ENCODE measurements at regions not wholly inside any gene's neighbourhood (a gene's known extent, or its start where the extent isn't known, plus 50 kb on each side); places are given as distances from the start of the nearest gene placed in this dataset.
"Not testable (repeated sequence)": the region's sequence is repeated elsewhere in the genome, so short reads cannot be mapped to it uniquely, and the experiment has no call there.

DNA sequence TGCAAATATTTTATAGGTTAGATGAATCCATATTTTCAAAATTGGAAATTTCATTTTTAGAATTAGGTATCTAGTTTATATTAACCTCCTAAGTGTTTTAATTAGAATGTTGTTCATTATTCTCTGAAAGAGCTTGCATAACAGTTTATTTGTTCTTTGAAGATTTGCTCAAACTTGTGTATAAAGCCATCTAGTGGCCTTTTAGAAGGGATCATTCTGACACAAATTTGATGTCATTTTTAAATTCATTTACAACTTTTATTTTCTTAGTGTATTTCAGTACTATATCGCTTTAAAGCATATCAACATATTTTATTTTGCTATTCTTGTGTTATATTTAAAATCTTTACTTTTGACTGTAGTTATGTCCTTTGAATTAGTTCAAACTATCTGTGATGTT lies 527.0 kb upstream of the NRG3 start:
- DNase-seq (ENCODE audit: low spot score in 2 of 2) (no peak), FAIRE-seq (peak; percentile 8)

DNA sequence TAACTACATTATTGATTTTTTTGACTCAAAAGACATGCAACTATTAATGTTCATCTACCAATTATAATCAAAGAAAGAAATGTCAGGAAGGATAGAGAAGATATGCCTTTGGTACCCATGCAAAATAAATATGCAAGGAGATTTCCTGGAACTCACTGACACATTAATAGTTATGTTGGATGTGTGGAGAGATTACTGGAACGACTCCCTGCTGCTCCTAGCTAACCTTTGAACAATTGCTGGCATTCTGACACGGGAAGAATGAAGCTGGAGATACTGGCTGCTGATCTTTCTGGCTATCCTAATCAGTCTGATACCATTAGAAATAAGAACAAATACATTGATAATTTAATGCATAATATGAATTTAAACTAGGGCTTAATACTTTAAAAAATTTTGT lies 507.9 kb upstream of the NRG3 start:
- no peak for DNase-seq (ENCODE audit: low spot score in 2 of 2)

DNA sequence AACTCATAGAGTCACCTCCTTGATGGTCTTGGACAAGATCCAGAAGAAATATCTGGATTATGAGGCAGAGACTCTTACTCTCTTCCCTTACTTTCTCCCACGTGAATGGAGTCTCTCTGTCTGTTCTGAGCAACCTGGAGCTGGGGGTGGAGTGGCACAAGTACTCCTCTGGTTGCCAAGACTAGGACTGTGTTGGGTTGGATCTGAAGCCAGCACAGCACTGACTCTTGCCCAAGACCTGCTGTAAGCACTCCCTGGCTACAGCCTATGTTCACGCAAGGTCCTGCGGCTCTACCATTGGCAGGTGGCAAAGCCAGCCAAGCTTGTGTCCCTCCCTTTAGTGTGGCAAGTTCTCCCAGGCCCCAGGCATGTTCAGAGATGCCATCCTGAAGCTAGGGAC lies 488.2 kb upstream of the NRG3 start:
- FAIRE-seq = no peak

More for the DNA sequence above, 507.9 kb upstream of the NRG3 start:
- no peak for FAIRE-seq

DNA sequence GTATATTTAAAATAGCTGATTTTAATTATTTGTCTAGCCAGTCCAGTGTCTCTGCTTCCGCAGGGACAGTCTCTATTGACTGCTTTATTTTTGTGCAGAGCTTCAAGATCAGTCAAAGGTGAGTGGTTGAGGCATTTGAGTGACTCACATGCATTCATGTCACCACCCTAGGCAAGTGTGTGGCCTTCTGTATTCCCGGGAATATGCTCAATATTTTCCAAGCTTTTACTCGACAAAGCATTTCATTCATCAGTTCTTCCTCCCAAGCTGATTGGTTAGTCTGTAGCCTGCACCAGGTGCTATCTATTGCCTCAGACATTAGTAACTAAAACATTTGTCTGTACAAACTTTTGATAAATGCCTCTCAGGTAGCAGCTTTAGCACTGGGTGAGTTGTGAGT lies 471.5 kb upstream of the NRG3 start:
- FAIRE-seq = no peak
- no peak for DNase-seq (ENCODE audit: low spot score in 2 of 2)

More for the DNA sequence above, 488.2 kb upstream of the NRG3 start:
- DNase-seq (ENCODE audit: low spot score in 2 of 2) = no peak

DNA sequence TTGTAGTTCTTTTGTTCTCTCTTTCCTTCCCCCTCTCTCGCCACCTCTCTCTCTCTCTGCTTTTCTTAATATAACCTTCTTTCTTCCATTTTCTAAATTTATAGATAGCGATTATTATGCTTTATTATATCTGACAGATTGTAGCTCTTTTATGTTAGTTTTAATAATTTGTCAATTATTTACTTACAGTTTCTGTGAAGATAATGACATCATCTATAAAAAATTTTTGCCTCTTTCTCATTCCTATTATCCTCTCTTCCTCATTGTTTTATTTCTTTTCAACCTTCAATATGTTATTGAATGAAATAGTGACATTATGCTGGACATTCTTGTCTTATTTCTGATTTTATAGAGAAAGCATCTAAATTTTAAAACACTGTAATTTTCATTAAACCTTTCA lies 469.6 kb upstream of the NRG3 start:
- no peak for DNase-seq (ENCODE audit: low spot score in 2 of 2)
- no peak for FAIRE-seq

- FAIRE-seq (no peak), DNase-seq (ENCODE audit: low spot score in 2 of 2) (no peak)
These were observed 461.0 kb upstream of the NRG3 start for GRCh38 chr10:81414038-81414437.

DNA sequence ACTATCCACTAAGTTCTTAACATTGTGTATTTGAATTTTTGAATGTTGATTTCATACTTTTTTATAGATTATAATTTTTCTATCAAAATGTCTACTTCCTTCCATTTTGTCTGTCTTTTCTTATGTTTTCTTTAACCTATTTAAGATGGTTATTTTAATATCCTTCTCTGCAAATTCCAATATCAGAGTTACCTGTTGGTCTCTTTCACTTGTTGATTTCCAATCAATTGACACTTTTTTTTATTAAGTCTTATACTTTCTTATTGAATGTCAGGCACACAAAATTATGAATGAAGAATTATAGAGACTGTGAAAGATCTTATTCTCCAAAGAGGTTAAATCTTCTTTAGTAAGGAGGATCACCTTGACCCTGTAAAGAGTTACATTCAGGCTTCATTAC lies 448.3 kb upstream of the NRG3 start:
- peak; percentile 31 for FAIRE-seq

DNA sequence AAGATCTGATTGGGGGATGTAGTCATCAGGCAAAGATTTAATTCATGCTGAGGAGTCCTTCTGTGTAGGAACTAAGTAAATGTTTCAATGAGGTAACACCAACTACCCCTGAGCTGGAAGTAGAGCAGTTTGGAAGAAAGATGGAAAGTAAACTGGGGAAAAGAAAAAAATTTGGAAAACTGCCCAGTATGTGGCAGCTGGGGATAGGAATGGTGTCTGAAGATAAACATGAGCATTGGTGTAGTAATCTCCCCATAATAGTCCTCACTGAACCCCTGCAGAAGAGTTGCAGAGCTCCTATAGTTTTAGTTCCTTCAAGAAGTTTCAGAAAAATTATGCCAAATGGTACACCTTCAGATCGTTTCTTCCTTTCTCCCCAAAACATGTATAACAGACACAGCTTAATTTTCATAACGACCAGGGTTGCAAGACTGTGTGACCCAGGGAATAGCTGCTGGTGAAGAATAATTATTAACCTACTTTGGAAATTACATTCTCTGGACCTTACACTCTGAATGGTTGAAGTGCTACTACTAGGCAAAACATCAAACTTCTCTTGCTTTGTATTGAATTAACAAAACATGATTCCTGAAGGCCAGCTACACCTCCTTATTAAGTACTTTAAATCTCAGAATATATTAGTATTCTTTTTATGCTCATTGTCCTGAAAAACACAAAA lies 446.4 kb upstream of the NRG3 start:
- DNase-seq (ENCODE audit: low spot score in 2 of 2) = no peak
- no peak for FAIRE-seq

More for the DNA sequence above, 448.3 kb upstream of the NRG3 start:
- DNase-seq (ENCODE audit: low spot score in 2 of 2) = no peak

GRCh38 chr10:81439445-81439844 lies 435.5 kb upstream of the NRG3 start:
- FAIRE-seq (no peak), DNase-seq (ENCODE audit: low spot score in 2 of 2) (no peak)

- not testable (repeated sequence) for FAIRE-seq; DNase-seq (ENCODE audit: low spot score in 2 of 2)
These were observed 433.4 kb upstream of the NRG3 start for GRCh38 chr10:81441624-81442023.

GRCh38 chr10:81444242-81444929 lies 430.6 kb upstream of the NRG3 start:
- DNase-seq (ENCODE audit: low spot score in 2 of 2) = no peak
- no peak for FAIRE-seq

GRCh38 chr10:81450651-81451050 lies 424.3 kb upstream of the NRG3 start:
- DNase-seq (ENCODE audit: low spot score in 2 of 2) = no peak
- no peak for FAIRE-seq

DNA sequence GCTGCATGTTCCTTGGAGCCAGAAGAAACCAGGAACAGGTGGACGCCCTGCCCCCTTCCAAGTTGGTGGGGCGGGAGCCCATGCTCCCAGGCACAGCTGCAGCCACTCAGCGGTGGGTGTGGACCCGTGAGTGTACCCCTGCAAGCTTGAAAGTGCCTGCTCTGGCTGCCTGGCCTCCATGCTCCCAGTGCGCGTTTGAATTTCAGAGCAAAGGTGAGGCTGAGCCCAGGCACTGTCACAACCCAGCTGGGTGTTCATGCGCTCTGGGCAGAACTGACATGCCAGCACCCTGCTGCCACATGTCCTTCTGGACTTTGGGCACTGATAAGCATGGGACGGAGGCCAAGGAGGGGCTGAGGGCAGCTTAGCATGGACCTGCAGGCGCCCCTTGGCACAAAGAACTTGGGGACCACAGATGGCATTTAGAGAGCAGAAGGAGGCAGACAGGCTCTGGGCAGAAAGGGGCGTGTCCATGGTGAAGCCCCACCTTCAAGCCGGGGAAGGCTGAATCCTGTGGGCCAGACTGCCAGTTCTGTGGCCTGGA lies 402.0 kb upstream of the NRG3 start:
- FAIRE-seq = no peak
- no peak for DNase-seq (ENCODE audit: low spot score in 2 of 2)

DNA sequence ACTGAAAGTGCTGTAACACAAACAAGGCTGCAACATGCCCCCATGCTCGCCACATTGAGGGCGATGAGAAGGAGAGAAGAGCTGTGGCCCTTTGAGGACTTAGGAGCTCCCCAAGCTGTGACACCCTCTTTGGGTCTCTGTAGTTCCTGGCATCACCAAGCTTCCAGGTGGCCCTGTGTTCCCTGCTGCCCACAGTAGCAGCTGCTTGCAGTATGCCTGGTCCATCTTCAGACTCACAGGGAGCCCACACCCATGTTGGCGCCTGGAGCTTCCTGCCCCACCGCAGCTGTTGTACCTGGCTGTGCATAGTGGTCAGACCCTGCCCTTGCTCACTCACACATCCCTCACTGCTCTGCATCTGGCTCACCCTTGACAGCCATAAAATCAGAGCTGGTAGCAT lies 401.2 kb upstream of the NRG3 start:
- no peak for FAIRE-seq
- no peak for DNase-seq (ENCODE audit: low spot score in 2 of 2)

- DNase-seq (ENCODE audit: low spot score in 2 of 2) (no peak), FAIRE-seq (no peak)
These were observed 395.7 kb upstream of the NRG3 start for GRCh38 chr10:81479316-81479715.

DNA sequence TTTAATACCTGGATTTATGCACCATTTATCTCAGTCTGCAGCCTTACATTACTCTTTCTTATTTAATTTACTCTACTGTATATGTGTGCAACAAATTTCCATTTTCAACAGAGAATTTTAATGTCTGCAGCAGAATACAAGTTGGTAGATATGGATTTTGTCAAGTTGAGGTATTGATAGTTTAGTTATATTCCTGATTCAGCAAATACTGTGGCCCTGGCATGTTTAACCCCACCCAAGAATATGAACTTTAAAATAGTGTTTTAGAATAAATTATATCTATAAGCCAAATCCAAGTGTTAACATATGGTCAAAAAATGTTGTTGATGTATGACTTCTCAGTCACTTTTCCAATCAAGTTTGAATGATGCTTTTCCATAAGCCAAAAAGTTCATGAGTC lies 378.4 kb upstream of the NRG3 start:
- FAIRE-seq = no peak
- no peak for DNase-seq (ENCODE audit: low spot score in 2 of 2)

DNA sequence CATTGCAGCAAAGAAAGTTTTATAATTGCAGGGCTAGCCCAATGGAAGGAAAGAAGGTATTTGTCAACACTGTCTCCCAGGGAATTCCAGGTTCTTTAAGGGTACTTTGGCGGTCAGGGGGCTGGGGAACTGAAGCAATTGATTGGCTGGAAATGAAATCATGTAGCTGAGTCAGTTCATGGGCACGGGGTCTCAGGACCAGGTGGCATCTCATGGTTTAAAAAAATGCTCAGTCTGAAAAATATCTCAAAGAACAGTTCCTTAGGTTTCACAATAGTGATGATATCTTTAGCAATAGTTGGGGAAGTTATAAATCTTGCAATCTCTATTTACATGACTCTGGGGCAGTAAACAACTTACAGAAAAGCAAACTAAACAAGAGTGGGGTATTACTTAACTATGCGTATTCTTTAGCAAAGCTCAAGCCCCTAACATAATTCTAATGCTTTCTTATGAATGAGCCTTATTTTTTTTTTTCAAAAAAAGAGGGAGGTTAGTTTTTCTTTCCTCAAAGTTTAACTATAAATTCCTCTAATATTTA lies 376.9 kb upstream of the NRG3 start:
- DNase-seq (ENCODE audit: low spot score in 2 of 2) (no peak), FAIRE-seq (no peak)

GRCh38 chr10:81502677-81503359 lies 372.2 kb upstream of the NRG3 start:
- no peak for FAIRE-seq
- DNase-seq (ENCODE audit: low spot score in 2 of 2) = no peak

DNA sequence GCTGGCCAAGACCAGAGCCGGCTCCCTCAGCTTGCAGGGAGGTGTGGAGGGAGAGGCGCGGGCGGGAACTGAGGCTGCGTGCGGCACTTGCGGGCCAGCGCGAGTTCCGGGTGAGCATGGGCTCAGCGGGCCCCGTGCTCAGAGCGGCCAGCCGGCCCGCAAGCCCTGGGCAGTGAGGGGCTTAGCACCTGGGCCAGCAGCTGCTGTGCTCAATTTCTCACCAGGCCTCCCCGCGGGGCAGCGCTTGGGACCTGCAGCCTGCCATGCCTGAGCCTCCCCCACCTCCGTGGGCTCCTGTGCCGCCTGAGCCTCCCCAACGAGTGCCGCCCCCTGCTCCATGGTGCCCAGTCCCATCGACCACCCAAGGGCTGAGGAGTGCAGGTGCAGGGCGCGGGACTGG lies 369.2 kb upstream of the NRG3 start:
- not testable (repeated sequence) for FAIRE-seq; DNase-seq (ENCODE audit: low spot score in 2 of 2)

GRCh38 chr10:81514811-81515210 lies 360.2 kb upstream of the NRG3 start:
- FAIRE-seq = no peak
- DNase-seq (ENCODE audit: low spot score in 2 of 2) = no peak

GRCh38 chr10:81520688-81521087 lies 354.3 kb upstream of the NRG3 start:
- DNase-seq (ENCODE audit: low spot score in 2 of 2) (no peak), FAIRE-seq (no peak)
